ENCODE measurements at regions not wholly inside any gene's neighbourhood (a gene's known extent, or its start where the extent isn't known, plus 50 kb on each side); places are given as distances from the start of the nearest gene placed in this dataset.

DNA sequence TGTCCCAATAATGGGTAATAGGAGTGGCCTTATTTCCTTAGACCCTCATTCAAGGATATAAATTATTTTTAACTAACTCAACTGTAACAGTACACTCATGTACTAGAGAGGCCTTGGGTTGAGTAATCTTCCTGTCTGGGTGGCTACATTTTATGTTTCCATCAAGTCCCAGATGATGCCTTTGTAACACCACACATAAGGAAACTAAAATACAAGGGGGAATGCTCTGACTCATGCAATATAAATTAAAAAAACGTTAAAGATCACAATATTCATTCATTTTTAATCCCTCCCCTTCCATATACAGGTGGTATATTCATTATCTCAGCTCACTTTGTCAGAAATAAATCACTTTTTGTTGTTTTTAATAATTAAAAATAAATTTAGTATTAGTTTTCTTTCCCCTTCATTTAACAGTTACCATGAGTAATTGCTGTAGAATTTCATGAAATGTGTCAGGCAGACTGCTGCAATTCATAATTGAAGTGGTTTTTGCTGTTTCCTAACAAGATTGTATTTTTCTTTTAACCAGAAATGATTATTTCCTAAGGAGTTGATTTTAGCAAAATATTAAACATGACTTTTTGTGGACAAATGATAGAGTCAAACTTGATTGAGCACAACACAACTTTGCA, 1403.6 kb downstream of the SUCLG1 start:
- TF ChIP-seq YY1 (IDR thresholded peaks at IDR 0.05; ENCODE audit: low read depth) = no peak
- TF ChIP-seq, protein P1, sequence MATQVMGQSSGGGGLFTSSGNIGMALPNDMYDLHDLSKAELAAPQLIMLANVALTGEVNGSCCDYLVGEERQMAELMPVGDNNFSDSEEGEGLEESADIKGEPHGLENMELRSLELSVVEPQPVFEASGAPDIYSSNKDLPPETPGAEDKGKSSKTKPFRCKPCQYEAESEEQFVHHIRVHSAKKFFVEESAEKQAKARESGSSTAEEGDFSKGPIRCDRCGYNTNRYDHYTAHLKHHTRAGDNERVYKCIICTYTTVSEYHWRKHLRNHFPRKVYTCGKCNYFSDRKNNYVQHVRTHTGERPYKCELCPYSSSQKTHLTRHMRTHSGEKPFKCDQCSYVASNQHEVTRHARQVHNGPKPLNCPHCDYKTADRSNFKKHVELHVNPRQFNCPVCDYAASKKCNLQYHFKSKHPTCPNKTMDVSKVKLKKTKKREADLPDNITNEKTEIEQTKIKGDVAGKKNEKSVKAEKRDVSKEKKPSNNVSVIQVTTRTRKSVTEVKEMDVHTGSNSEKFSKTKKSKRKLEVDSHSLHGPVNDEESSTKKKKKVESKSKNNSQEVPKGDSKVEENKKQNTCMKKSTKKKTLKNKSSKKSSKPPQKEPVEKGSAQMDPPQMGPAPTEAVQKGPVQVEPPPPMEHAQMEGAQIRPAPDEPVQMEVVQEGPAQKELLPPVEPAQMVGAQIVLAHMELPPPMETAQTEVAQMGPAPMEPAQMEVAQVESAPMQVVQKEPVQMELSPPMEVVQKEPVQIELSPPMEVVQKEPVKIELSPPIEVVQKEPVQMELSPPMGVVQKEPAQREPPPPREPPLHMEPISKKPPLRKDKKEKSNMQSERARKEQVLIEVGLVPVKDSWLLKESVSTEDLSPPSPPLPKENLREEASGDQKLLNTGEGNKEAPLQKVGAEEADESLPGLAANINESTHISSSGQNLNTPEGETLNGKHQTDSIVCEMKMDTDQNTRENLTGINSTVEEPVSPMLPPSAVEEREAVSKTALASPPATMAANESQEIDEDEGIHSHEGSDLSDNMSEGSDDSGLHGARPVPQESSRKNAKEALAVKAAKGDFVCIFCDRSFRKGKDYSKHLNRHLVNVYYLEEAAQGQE (IDR thresholded peaks at IDR 0.05; ENCODE audit: low read depth) = no peak
- no peak for TF ChIP-seq ZBTB7A (IDR thresholded peaks at IDR 0.05; ENCODE audit: low read depth)
- no peak for TF ChIP-seq EGR1 (IDR thresholded peaks at IDR 0.05)
- TF ChIP-seq, protein P2, sequence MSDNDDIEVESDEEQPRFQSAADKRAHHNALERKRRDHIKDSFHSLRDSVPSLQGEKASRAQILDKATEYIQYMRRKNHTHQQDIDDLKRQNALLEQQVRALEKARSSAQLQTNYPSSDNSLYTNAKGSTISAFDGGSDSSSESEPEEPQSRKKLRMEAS (IDR thresholded peaks at IDR 0.05) = no peak
- TF ChIP-seq FOXM1 (IDR thresholded peaks at IDR 0.05; ENCODE audit: borderline replicate concordance, low read depth) = no peak
- no peak for TF ChIP-seq RAD21 (IDR thresholded peaks at IDR 0.05; ENCODE audit: low read depth)
- TF ChIP-seq, protein P3, sequence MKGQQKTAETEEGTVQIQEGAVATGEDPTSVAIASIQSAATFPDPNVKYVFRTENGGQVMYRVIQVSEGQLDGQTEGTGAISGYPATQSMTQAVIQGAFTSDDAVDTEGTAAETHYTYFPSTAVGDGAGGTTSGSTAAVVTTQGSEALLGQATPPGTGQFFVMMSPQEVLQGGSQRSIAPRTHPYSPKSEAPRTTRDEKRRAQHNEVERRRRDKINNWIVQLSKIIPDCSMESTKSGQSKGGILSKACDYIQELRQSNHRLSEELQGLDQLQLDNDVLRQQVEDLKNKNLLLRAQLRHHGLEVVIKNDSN (IDR thresholded peaks at IDR 0.05) = no peak
- no peak for TF ChIP-seq TEAD4 (IDR thresholded peaks at IDR 0.05)

DNA sequence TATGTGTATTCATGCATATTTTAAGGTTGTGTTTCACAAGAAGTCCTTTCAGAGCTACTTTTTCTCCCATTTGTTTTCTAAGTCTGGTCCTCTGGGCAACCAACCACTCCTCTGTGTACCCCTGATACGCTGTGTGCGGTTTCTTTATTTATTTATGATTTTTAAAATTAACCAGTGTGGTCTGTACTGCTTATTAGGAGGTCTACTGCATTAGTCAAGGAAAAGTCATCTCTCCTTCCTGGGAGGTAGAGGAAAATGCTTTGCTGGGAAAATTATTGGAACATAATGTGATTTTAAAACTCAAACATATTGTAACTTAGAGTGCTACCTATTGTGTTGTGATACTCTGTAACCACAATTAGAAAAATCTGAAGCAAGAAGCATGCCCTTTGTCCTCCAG, 1404.3 kb downstream of the SUCLG1 start:
- TF ChIP-seq TCF12 (IDR thresholded peaks at IDR 0.05; ENCODE audit: low read depth) = no peak
- TF ChIP-seq TAF1 (IDR thresholded peaks at IDR 0.05; ENCODE audit: low read depth) = no peak
- TF ChIP-seq EP300 (IDR thresholded peaks at IDR 0.05; ENCODE audit: borderline replicate concordance) = no peak
- TF ChIP-seq, protein P3 (IDR thresholded peaks at IDR 0.05) = no peak
- TF ChIP-seq, protein P1 (IDR thresholded peaks at IDR 0.05; ENCODE audit: low read depth) = no peak
- TF ChIP-seq RAD21 (IDR thresholded peaks at IDR 0.05; ENCODE audit: low read depth) = no peak
- TF ChIP-seq, protein P2 (IDR thresholded peaks at IDR 0.05) = no peak
- TF ChIP-seq YY1 (IDR thresholded peaks at IDR 0.05; ENCODE audit: low read depth) = no peak
- TF ChIP-seq CEBPB (IDR thresholded peaks at IDR 0.05) = no peak
- TF ChIP-seq EGR1 (IDR thresholded peaks at IDR 0.05) = no peak
- no peak for TF ChIP-seq CREB1 (IDR thresholded peaks at IDR 0.05; ENCODE audit: low read depth)
- no peak for TF ChIP-seq ZBTB7A (IDR thresholded peaks at IDR 0.05; ENCODE audit: low read depth)
- no peak for TF ChIP-seq NFIC (IDR thresholded peaks at IDR 0.05)
- TF ChIP-seq TEAD4 (IDR thresholded peaks at IDR 0.05) = no peak
- TF ChIP-seq FOXM1 (IDR thresholded peaks at IDR 0.05; ENCODE audit: borderline replicate concordance, low read depth) = no peak

DNA sequence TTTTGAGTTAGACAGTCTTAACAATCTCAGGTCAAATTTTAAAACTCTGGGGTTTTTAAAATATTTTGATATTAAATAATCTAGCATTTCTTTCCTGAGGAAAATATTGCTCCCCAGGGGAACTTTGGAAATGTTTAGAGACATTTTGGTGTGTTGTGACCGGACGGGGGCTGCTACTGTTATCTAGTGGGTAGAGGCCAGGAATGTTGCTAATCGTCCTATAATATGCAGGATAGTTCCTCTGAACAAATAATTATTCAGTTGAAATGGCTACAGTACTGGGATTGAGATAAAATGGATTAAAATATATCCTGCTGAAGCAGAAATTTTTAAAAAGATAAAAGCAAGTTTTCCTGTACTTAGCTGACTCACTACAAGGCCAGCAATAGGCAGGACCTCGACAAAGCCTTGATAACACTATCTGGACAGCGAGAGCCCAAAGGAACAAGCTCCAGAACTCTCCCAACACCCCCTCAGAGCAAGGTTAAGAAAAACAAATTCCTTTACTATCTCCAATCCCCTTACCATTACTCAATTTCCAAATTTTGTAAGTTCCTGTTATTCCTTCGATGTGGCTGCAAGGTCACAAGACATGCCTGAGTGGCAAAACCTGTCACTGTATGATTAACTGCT, 1407.4 kb downstream of the SUCLG1 start:
- no peak for TF ChIP-seq EP300 (IDR thresholded peaks at IDR 0.05; ENCODE audit: borderline replicate concordance)
- TF ChIP-seq TEAD4 (IDR thresholded peaks at IDR 0.05) = no peak
- TF ChIP-seq CEBPB (IDR thresholded peaks at IDR 0.05) = no peak
- TF ChIP-seq ZBTB7A (IDR thresholded peaks at IDR 0.05; ENCODE audit: low read depth) = no peak
- no peak for TF ChIP-seq NFIC (IDR thresholded peaks at IDR 0.05)
- TF ChIP-seq, protein P1 (IDR thresholded peaks at IDR 0.05; ENCODE audit: low read depth) = no peak
- no peak for TF ChIP-seq YY1 (IDR thresholded peaks at IDR 0.05; ENCODE audit: low read depth)
- TF ChIP-seq TCF12 (IDR thresholded peaks at IDR 0.05; ENCODE audit: low read depth) = no peak
- TF ChIP-seq RAD21 (IDR thresholded peaks at IDR 0.05; ENCODE audit: low read depth) = no peak
- no peak for TF ChIP-seq FOXM1 (IDR thresholded peaks at IDR 0.05; ENCODE audit: borderline replicate concordance, low read depth)
- no peak for TF ChIP-seq CREB1 (IDR thresholded peaks at IDR 0.05; ENCODE audit: low read depth)
- TF ChIP-seq TAF1 (IDR thresholded peaks at IDR 0.05; ENCODE audit: low read depth) = no peak
- TF ChIP-seq, protein P3 (IDR thresholded peaks at IDR 0.05) = no peak
- TF ChIP-seq, protein P2 (IDR thresholded peaks at IDR 0.05) = no peak
- no peak for TF ChIP-seq EGR1 (IDR thresholded peaks at IDR 0.05)
